GM12878 (cell line): ENCODE measurements at regions not wholly inside any gene's neighbourhood (a gene's known extent, or its start where the extent isn't known, plus 50 kb on each side); places are given as distances from the start of the nearest gene placed in this dataset.

Experiments
- ATAC-seq: fragments of 200-7000 bp; cut with Tn5 transposase; 3 replicates; pipeline ENCODE4 v1.9.1; 2020; ENCODE audit warnings: mild to moderate bottlenecking, moderate library complexity
- BruUV-seq: library from RNA; stranded (reverse); fragments of 400-500 nt; replicated peaks from 2 replicates; lab custom pipeline; 2021; lab: Mats Ljungman, UMichigan
- CTCF ChIA-PET: fragments of 300-600 bp; sonication (Branson Sonifier 250); formaldehyde crosslinking; extraction: SDS; loops from one replicate; lab custom pipeline; 2021; ENCODE audit warnings: inconsistent platforms; lab: Yijun Ruan, JAX
- POLR2A ChIA-PET: fragments of 350-600 bp; formaldehyde crosslinking; extraction: SDS; loops from one replicate; lab custom pipeline; 2021; ENCODE audit warnings: inconsistent platforms; lab: Charles Lee
- RAD21 ChIA-PET: fragments of 300-600 bp; sonication (Branson Sonifier 250); formaldehyde crosslinking; loops from one replicate; lab custom pipeline; 2023; ENCODE audit warnings: antibody characterized with exemption; ENCODE audit not compliant: unreplicated experiment; lab: Charles Lee
- SMC1A ChIA-PET: fragments of 300-600 bp; sonication (Branson Sonifier 250); formaldehyde crosslinking; loops from one replicate; lab custom pipeline; 2023; ENCODE audit not compliant: unreplicated experiment, uncharacterized antibody; lab: Charles Lee
- DNase-seq: peaks from one replicate; pipeline ENCODE4 v3.0.0-alpha.2; 2011; ENCODE audit warnings: low read depth, low spot score
- FAIRE-seq: peaks from 3 replicates; lab custom pipeline; 2011; peaks lifted over from hg19 to GRCh38; lab: Jason Lieb, UNC
- H2AFZ ChIP-seq: 2 replicates; pipeline ENCODE4 v1.6.0; 2011; ENCODE audit warnings: low read depth, low read length, control low read depth; ENCODE audit not compliant: control insufficient read depth
- H3K27ac ChIP-seq: 2 replicates; pipeline ENCODE4 v1.5.1; 2011; ENCODE audit warnings: control low read depth; ENCODE audit not compliant: control insufficient read depth, insufficient read depth
- H3K27me3 ChIP-seq, 2 experiments: replicated peaks in 1 of 2; 2 replicates each; pipeline versions ENCODE4 v1.6.0 to v1.6.1; 2011; ENCODE audit warnings: low read length in 1 of 2; ENCODE audit not compliant: control insufficient read depth in 2 of 2, insufficient read depth in 2 of 2
- H3K36me3 ChIP-seq, 2 experiments: 2 replicates each; pipeline ENCODE4 v1.5.1; 2011; ENCODE audit warnings: low read length in 1 of 2; ENCODE audit not compliant: control insufficient read depth in 2 of 2, insufficient read depth in 2 of 2
- H3K4me1 ChIP-seq: 2 replicates; pipeline ENCODE4 v1.6.1; 2011; ENCODE audit warnings: mild to moderate bottlenecking, low read length, moderate library complexity, mixed read lengths; ENCODE audit not compliant: control insufficient read depth, insufficient read depth
- H3K4me2 ChIP-seq: 2 replicates; pipeline ENCODE4 v1.6.0; 2011; ENCODE audit warnings: control low read depth; ENCODE audit not compliant: control insufficient read depth, insufficient read depth
- H3K4me3 ChIP-seq: fragments of 200-600 bp; sonication (generic); 2 replicates; pipeline ENCODE4 v1.5.1; 2016
- H3K79me2 ChIP-seq: 2 replicates; pipeline ENCODE4 v1.6.0; 2011; ENCODE audit warnings: low read length; ENCODE audit not compliant: control insufficient read depth, insufficient read depth
- H3K9ac ChIP-seq: 2 replicates; pipeline ENCODE4 v1.8.0; 2011; ENCODE audit warnings: low read length, control low read depth, mixed read lengths; ENCODE audit not compliant: control insufficient read depth, insufficient read depth
- H3K9me3 ChIP-seq: replicated peaks from 3 replicates; pipeline ENCODE4 v1.5.1; 2011; ENCODE audit warnings: mild to moderate bottlenecking, low read length; ENCODE audit not compliant: control insufficient read depth, insufficient read depth
- H4K20me1 ChIP-seq: 2 replicates; pipeline ENCODE4 v1.6.0; 2011; ENCODE audit not compliant: control insufficient read depth, insufficient read depth
- ATF7 ChIP-seq: fragments of 450-650 bp; IDR thresholded peaks from 2 replicates; pipeline ENCODE4 v1.6.1; 2016; ENCODE audit warnings: low read depth, mild to moderate bottlenecking
- BACH1 ChIP-seq: fragments of 450-650 bp; IDR thresholded peaks from 2 replicates; pipeline ENCODE4 v1.6.1; 2017; ENCODE audit warnings: mild to moderate bottlenecking, borderline replicate concordance
- BRCA1 ChIP-seq: IDR thresholded peaks from 2 replicates; pipeline ENCODE4 v1.6.1; 2011; ENCODE audit warnings: low read depth, low read length, improper control_type of control experiment
- IKZF1 ChIP-seq: fragments of 450-650 bp; conservative IDR thresholded peaks from 2 replicates; pipeline ENCODE4 v1.6.1; 2017; ENCODE audit warnings: antibody characterized with exemption, mild to moderate bottlenecking
- MYB ChIP-seq: fragments of 150-350 bp; IDR thresholded peaks from 2 replicates; pipeline ENCODE4 v1.6.1; 2014; ENCODE audit warnings: mild to moderate bottlenecking, low read depth, low read length, borderline replicate concordance
- NFYA ChIP-seq: IDR thresholded peaks from 2 replicates; pipeline ENCODE4 v1.6.1; 2011; ENCODE audit warnings: low read depth, mild to moderate bottlenecking, low read length, improper control_type of control experiment, borderline replicate concordance
- NR2C1 ChIP-seq: fragments of 450-650 bp; IDR thresholded peaks from 2 replicates; pipeline ENCODE4 v1.6.1; 2017; ENCODE audit warnings: antibody characterized with exemption, mild to moderate bottlenecking, moderate library complexity
- PAX8 ChIP-seq: fragments of 450-650 bp; IDR thresholded peaks from 2 replicates; pipeline ENCODE4 v1.6.1; 2017; ENCODE audit warnings: mild to moderate bottlenecking, moderate library complexity
- POLR2AphosphoS5 ChIP-seq: IDR thresholded peaks from 2 replicates; pipeline ENCODE4 v1.6.1; 2011; ENCODE audit warnings: mild to moderate bottlenecking, low read length, inconsistent platforms
- RCOR1 ChIP-seq: conservative IDR thresholded peaks from 2 replicates; pipeline ENCODE4 v1.6.1; 2012; ENCODE audit warnings: low read depth, low read length, improper control_type of control experiment
- TCF3 ChIP-seq: IDR thresholded peaks from 2 replicates; pipeline ENCODE4 v1.6.1; 2012; ENCODE audit warnings: low read depth, mild to moderate bottlenecking, low read length, borderline replicate concordance; ENCODE audit not compliant: insufficient read depth
- WRNIP1 ChIP-seq: IDR thresholded peaks from 2 replicates; pipeline ENCODE4 v1.6.1; 2011; ENCODE audit warnings: low read depth, low read length, improper control_type of control experiment, borderline replicate concordance
- WGBS: methylation state at CpG from one replicate; pipeline ENCODE4 v1.1.6; 2016; ENCODE audit warnings: low lambda C conversion rate; ENCODE audit not compliant: insufficient replicate concordance, insufficient coverage; ENCODE audit errors: missing lambda C conversion rate; 5-methylcytosine and 5-hydroxymethylcytosine counted together
- in situ Hi-C: fragments of 300-500 bp; cut with MboI; formaldehyde crosslinking; loops from 9 replicates; pipeline ENCODE4 v1.14.3; 2018; ENCODE audit warnings: mixed read lengths
- intact Hi-C: fragments of 100-400 bp; cut with micrococcal nuclease; formaldehyde crosslinking; loops from one replicate; pipeline ENCODE4 v1.14.2; 2022; ENCODE audit not compliant: unreplicated experiment
- TF ChIP-seq, protein P1 (sequence below): IDR thresholded peaks from 2 replicates; pipeline ENCODE4 v1.6.1; 2012; ENCODE audit warnings: low read depth, low read length, improper control_type of control experiment
- TF ChIP-seq, protein P2 (sequence below): IDR thresholded peaks from 2 replicates; pipeline ENCODE4 v1.6.1; 2012; ENCODE audit warnings: improper control_type of control experiment, low read depth, low read length; ENCODE audit not compliant: insufficient replicate concordance
- TF ChIP-seq, protein P3 (sequence below): fragments of 450-650 bp; conservative IDR thresholded peaks from 2 replicates; pipeline ENCODE4 v1.6.1; 2017; ENCODE audit warnings: mild to moderate bottlenecking, moderate library complexity
- TF ChIP-seq, protein P4 (sequence below): IDR thresholded peaks from 2 replicates; pipeline ENCODE4 v1.6.1; 2011; ENCODE audit warnings: low read depth, low read length, improper control_type of control experiment, borderline replicate concordance

DNA sequence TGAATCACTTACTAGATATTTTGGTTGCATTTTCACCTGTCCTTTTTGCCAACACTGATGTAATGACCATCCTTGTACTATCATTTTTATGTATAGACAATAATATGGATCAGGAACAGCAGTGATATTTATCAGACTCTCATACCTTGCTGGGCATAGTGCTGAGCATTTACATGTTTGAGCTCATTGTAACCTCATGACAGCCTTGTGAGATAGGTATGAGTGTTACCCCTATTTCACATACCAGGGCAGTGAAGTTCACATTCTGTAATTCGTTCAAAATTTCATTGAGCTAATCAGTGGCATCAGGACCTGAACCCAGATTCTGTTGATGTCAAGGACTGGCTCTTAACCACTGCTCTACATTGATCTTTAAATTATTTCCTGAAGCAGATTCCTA lies 221.5 kb upstream of the TBL1XR1 start:
- no peak for DNase-seq
- no peak for TF ChIP-seq PAX8
- no peak for TF ChIP-seq TCF3
- TF ChIP-seq, protein P1, sequence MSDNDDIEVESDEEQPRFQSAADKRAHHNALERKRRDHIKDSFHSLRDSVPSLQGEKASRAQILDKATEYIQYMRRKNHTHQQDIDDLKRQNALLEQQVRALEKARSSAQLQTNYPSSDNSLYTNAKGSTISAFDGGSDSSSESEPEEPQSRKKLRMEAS, result no peak
- TF ChIP-seq, protein P2, sequence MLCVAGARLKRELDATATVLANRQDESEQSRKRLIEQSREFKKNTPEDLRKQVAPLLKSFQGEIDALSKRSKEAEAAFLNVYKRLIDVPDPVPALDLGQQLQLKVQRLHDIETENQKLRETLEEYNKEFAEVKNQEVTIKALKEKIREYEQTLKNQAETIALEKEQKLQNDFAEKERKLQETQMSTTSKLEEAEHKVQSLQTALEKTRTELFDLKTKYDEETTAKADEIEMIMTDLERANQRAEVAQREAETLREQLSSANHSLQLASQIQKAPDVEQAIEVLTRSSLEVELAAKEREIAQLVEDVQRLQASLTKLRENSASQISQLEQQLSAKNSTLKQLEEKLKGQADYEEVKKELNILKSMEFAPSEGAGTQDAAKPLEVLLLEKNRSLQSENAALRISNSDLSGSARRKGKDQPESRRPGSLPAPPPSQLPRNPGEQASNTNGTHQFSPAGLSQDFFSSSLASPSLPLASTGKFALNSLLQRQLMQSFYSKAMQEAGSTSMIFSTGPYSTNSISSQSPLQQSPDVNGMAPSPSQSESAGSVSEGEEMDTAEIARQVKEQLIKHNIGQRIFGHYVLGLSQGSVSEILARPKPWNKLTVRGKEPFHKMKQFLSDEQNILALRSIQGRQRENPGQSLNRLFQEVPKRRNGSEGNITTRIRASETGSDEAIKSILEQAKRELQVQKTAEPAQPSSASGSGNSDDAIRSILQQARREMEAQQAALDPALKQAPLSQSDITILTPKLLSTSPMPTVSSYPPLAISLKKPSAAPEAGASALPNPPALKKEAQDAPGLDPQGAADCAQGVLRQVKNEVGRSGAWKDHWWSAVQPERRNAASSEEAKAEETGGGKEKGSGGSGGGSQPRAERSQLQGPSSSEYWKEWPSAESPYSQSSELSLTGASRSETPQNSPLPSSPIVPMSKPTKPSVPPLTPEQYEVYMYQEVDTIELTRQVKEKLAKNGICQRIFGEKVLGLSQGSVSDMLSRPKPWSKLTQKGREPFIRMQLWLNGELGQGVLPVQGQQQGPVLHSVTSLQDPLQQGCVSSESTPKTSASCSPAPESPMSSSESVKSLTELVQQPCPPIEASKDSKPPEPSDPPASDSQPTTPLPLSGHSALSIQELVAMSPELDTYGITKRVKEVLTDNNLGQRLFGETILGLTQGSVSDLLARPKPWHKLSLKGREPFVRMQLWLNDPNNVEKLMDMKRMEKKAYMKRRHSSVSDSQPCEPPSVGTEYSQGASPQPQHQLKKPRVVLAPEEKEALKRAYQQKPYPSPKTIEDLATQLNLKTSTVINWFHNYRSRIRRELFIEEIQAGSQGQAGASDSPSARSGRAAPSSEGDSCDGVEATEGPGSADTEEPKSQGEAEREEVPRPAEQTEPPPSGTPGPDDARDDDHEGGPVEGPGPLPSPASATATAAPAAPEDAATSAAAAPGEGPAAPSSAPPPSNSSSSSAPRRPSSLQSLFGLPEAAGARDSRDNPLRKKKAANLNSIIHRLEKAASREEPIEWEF, result no peak
- no peak for TF ChIP-seq BACH1
- no peak for TF ChIP-seq IKZF1
- no peak for TF ChIP-seq NR2C1
- no peak for TF ChIP-seq NFYA
- no peak for TF ChIP-seq ATF7
- TF ChIP-seq BRCA1, result no peak
- TF ChIP-seq, protein P3, sequence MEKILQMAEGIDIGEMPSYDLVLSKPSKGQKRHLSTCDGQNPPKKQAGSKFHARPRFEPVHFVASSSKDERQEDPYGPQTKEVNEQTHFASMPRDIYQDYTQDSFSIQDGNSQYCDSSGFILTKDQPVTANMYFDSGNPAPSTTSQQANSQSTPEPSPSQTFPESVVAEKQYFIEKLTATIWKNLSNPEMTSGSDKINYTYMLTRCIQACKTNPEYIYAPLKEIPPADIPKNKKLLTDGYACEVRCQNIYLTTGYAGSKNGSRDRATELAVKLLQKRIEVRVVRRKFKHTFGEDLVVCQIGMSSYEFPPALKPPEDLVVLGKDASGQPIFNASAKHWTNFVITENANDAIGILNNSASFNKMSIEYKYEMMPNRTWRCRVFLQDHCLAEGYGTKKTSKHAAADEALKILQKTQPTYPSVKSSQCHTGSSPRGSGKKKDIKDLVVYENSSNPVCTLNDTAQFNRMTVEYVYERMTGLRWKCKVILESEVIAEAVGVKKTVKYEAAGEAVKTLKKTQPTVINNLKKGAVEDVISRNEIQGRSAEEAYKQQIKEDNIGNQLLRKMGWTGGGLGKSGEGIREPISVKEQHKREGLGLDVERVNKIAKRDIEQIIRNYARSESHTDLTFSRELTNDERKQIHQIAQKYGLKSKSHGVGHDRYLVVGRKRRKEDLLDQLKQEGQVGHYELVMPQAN, result no peak
- no peak for TF ChIP-seq POLR2AphosphoS5
- no peak for TF ChIP-seq WRNIP1
- no peak for TF ChIP-seq MYB
- no peak for TF ChIP-seq RCOR1
- TF ChIP-seq, protein P4, sequence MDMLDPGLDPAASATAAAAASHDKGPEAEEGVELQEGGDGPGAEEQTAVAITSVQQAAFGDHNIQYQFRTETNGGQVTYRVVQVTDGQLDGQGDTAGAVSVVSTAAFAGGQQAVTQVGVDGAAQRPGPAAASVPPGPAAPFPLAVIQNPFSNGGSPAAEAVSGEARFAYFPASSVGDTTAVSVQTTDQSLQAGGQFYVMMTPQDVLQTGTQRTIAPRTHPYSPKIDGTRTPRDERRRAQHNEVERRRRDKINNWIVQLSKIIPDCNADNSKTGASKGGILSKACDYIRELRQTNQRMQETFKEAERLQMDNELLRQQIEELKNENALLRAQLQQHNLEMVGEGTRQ, result no peak
- intact Hi-C loops, result no loop called here
- H3K4me2 ChIP-seq, result no peak overlapping the region
- 0% methylated on average over 1 of the region's 1 CpG for WGBS
- no peak overlapping the region for H3K27ac ChIP-seq
- H3K9me3 ChIP-seq, result no peaks in the 10 kb centered on the region; the same call in 2 of the 3 replicates
- ChIA-PET POLR2A (no interaction called here), RAD21 (no interaction called here), SMC1A (interaction anchor here (0.9 kb wide), 1 partner anchor 14 kb away, joined by 3 read pairs; no protein-coding TSS in a partner anchor), CTCF (no interaction called here)
- no peaks in the 10 kb centered on the region for H4K20me1 ChIP-seq
- in situ Hi-C loops, result no loop called here
- H3K4me3 ChIP-seq, result no peak overlapping the region
- no peak overlapping the region for H3K9ac ChIP-seq
- H2AFZ ChIP-seq, result no peak overlapping the region
- no peaks in the 10 kb centered on the region for H3K79me2 ChIP-seq
- H3K27me3 ChIP-seq, result no peaks in the 10 kb centered on the region
- H3K4me1 ChIP-seq, result peaks cover 11% of the 10 kb centered on the region
- no TSS peak for BruUV-seq
- FAIRE-seq, result no peak
- ATAC-seq, result no peak
- no peaks in the 10 kb centered on the region for H3K36me3 ChIP-seq
